Hepatocyte (in vitro differentiated cells): ENCODE measurements at regions not wholly inside any gene's neighbourhood (a gene's known extent, or its start where the extent isn't known, plus 50 kb on each side); places are given as distances from the start of the nearest gene placed in this dataset.

ENCODE experiments used
- DNase-seq: peaks from one replicate; pipeline ENCODE4 v3.0.0-alpha.2; 2016; ENCODE audit warnings: low spot score
- H2AFZ ChIP-seq: fragments of 200-600 bp; sonication (generic); 2 replicates; pipeline ENCODE4 v1.6.0; 2016; ENCODE audit warnings: antibody characterized with exemption, mild to moderate bottlenecking
- H3K27ac ChIP-seq: fragments of 200-600 bp; sonication (generic); 2 replicates; pipeline ENCODE4 v1.5.1; 2016; ENCODE audit warnings: mild to moderate bottlenecking
- H3K27me3 ChIP-seq: fragments of 200-600 bp; sonication (generic); 2 replicates; pipeline ENCODE4 v1.6.1; 2016
- H3K36me3 ChIP-seq: fragments of 200-600 bp; sonication (generic); replicated peaks from 2 replicates; pipeline ENCODE4 v1.5.1; 2016; ENCODE audit warnings: low read depth; ENCODE audit not compliant: insufficient read depth
- H3K4me1 ChIP-seq: fragments of 200-600 bp; sonication (generic); 2 replicates; pipeline ENCODE4 v1.5.1; 2016; ENCODE audit warnings: mild to moderate bottlenecking, moderate library complexity; ENCODE audit not compliant: insufficient read depth
- H3K4me2 ChIP-seq: fragments of 200-600 bp; sonication (generic); 2 replicates; pipeline ENCODE4 v1.6.0; 2016
- H3K4me3 ChIP-seq: fragments of 200-600 bp; sonication (generic); 2 replicates; pipeline ENCODE4 v1.5.1; 2016; ENCODE audit warnings: mild to moderate bottlenecking
- H3K79me2 ChIP-seq: fragments of 200-600 bp; sonication (generic); 2 replicates; pipeline ENCODE4 v1.6.0; 2017; ENCODE audit warnings: mild to moderate bottlenecking
- H3K9me2 ChIP-seq: fragments of 200-600 bp; sonication (generic); replicated peaks from 2 replicates; pipeline ENCODE4 v1.6.0; 2017; ENCODE audit warnings: mild to moderate bottlenecking; ENCODE audit not compliant: insufficient read depth
- H3K9me3 ChIP-seq: fragments of 200-600 bp; sonication (generic); 2 replicates; pipeline ENCODE4 v1.5.1; 2016; ENCODE audit warnings: low read depth, mild to moderate bottlenecking
- H4K20me1 ChIP-seq: fragments of 200-600 bp; sonication (generic); 2 replicates; pipeline ENCODE4 v1.6.0; 2016; ENCODE audit warnings: mild to moderate bottlenecking; ENCODE audit not compliant: insufficient read depth, poor library complexity, severe bottlenecking
- CTCF ChIP-seq: fragments of 200-600 bp; sonication (generic); IDR thresholded peaks from 2 replicates; pipeline ENCODE4 v1.5.1; 2016; ENCODE audit warnings: antibody characterized with exemption, mild to moderate bottlenecking; ENCODE audit not compliant: poor library complexity
- EZH2 ChIP-seq: fragments of 200-600 bp; sonication (generic); IDR thresholded peaks from 2 replicates; pipeline ENCODE4 v1.6.1; 2016; ENCODE audit warnings: antibody characterized with exemption, mild to moderate bottlenecking, borderline replicate concordance
- EZH2phosphoT487 ChIP-seq: fragments of 200-600 bp; sonication (generic); IDR thresholded peaks from one replicate; pipeline ENCODE4 v1.6.1; 2018; ENCODE audit warnings: antibody characterized with exemption, mild to moderate bottlenecking, low read depth, moderate library complexity; ENCODE audit not compliant: unreplicated experiment, severe bottlenecking
- WGBS: methylation state at CpG from one replicate; pipeline ENCODE4 v1.1.6; 2016; ENCODE audit warnings: low lambda C conversion rate; ENCODE audit errors: missing lambda C conversion rate; 5-methylcytosine and 5-hydroxymethylcytosine counted together

GRCh38 chr4:84260495-84260894 lies 238.6 kb downstream of the NKX6-1 start:
- H4K20me1 ChIP-seq = no peaks in the 10 kb centered on the region
- H3K4me2 ChIP-seq = no peak overlapping the region
- no peaks in the 10 kb centered on the region for H3K36me3 ChIP-seq
- no peak overlapping the region for H2AFZ ChIP-seq
- TF ChIP-seq EZH2phosphoT487 (no peak), EZH2 (no peak), CTCF (no peak)
- H3K4me1 ChIP-seq = no peaks in the 10 kb centered on the region
- H3K27ac ChIP-seq = no peak overlapping the region
- H3K9me2 ChIP-seq = no peaks in the 10 kb centered on the region
- no peaks in the 10 kb centered on the region for H3K27me3 ChIP-seq
- no peaks in the 10 kb centered on the region for H3K79me2 ChIP-seq
- H3K4me3 ChIP-seq = no peak overlapping the region
- DNase-seq = no peak
- H3K9me3 ChIP-seq = no peaks in the 10 kb centered on the region

- TF ChIP-seq EZH2phosphoT487 (no peak), CTCF (peak; percentile 50), EZH2 (no peak)
Measured at GRCh38 chr4:84258905-84259830, 239.9 kb downstream of the NKX6-1 start.

GRCh38 chr4:84254537-84254936 lies 244.6 kb downstream of the NKX6-1 start:
- 90% methylated on average over 2 of the region's 2 CpGs for WGBS
- Histone ChIP-seq H3K4me1 (no peaks in the 10 kb centered on the region), H3K4me3 (no peak overlapping the region), H3K79me2 (no peaks in the 10 kb centered on the region), H4K20me1 (no peaks in the 10 kb centered on the region), H3K4me2 (no peak overlapping the region), H3K36me3 (no peaks in the 10 kb centered on the region), H3K27me3 (no peaks in the 10 kb centered on the region), H3K27ac (no peak overlapping the region), H3K9me2 (no peaks in the 10 kb centered on the region), H3K9me3 (no peaks in the 10 kb centered on the region), H2AFZ (no peak overlapping the region)
- no peak for DNase-seq
- no peak for TF ChIP-seq EZH2
- no peak for TF ChIP-seq CTCF
- TF ChIP-seq EZH2phosphoT487 = no peak

More at GRCh38 chr4:84258905-84259830, 239.9 kb downstream of the NKX6-1 start:
- DNase-seq = peak; percentile 50
- Histone ChIP-seq H3K27me3 (no peaks in the 10 kb centered on the region), H3K9me2 (no peaks in the 10 kb centered on the region), H3K4me3 (no peak overlapping the region), H3K4me2 (no peak overlapping the region), H3K9me3 (no peaks in the 10 kb centered on the region), H2AFZ (no peak overlapping the region), H4K20me1 (no peaks in the 10 kb centered on the region), H3K4me1 (no peaks in the 10 kb centered on the region), H3K79me2 (no peaks in the 10 kb centered on the region), H3K36me3 (no peaks in the 10 kb centered on the region), H3K27ac (no peak overlapping the region)
- WGBS = 54% methylated on average over 2 of the region's 2 CpGs
